H9 (cell line): ENCODE measurements at regions not wholly inside any gene's neighbourhood (a gene's known extent, or its start where the extent isn't known, plus 50 kb on each side); places are given as distances from the start of the nearest gene placed in this dataset.

Source experiments
- DNase-seq: peaks from one replicate; pipeline ENCODE4 v3.0.0-alpha.2; 2017
- H2AFZ ChIP-seq: one replicate; pipeline ENCODE4 v1.6.1; 2013; ENCODE audit warnings: mild to moderate bottlenecking, low read length, control low read depth, moderate library complexity
- H2AK5ac ChIP-seq: 2 replicates; pipeline ENCODE4 v1.6.1; 2013; ENCODE audit warnings: low read length, control low read depth, mixed read lengths; ENCODE audit not compliant: insufficient read length
- H2BK120ac ChIP-seq: one replicate; pipeline ENCODE4 v1.6.1; 2013; ENCODE audit warnings: low read depth, mild to moderate bottlenecking, low read length, control low read depth, inconsistent platforms; ENCODE audit not compliant: poor library complexity, severe bottlenecking
- H2BK12ac ChIP-seq: 2 replicates; pipeline ENCODE4 v1.6.1; 2013; ENCODE audit warnings: low read length, control low read depth, mixed read lengths, low read depth; ENCODE audit not compliant: insufficient read length
- H2BK15ac ChIP-seq: 2 replicates; pipeline ENCODE4 v1.6.1; 2013; ENCODE audit warnings: low read depth, low read length, control low read depth
- H2BK20ac ChIP-seq: one replicate; pipeline ENCODE4 v1.6.1; 2013; ENCODE audit warnings: low read depth, mild to moderate bottlenecking, low read length, control low read depth, inconsistent platforms; ENCODE audit not compliant: poor library complexity, severe bottlenecking
- H2BK5ac ChIP-seq: 2 replicates; pipeline ENCODE4 v1.6.1; 2013; ENCODE audit warnings: low read length, control low read depth, mixed read lengths; ENCODE audit not compliant: insufficient read length
- H3K14ac ChIP-seq: 2 replicates; pipeline ENCODE4 v1.6.1; 2013; ENCODE audit warnings: low read length, control low read depth; ENCODE audit not compliant: insufficient read depth
- H3K18ac ChIP-seq: 2 replicates; pipeline ENCODE4 v1.6.1; 2013; ENCODE audit warnings: low read depth, mild to moderate bottlenecking, mixed read lengths, low read length, control low read depth; ENCODE audit not compliant: insufficient read length
- H3K23ac ChIP-seq: 2 replicates; pipeline ENCODE4 v1.6.1; 2013; ENCODE audit warnings: low read length, control low read depth, mixed read lengths, low read depth; ENCODE audit not compliant: insufficient read length
- H3K23me2 ChIP-seq: 2 replicates; pipeline ENCODE4 v1.6.1; 2013; ENCODE audit warnings: low read depth, mild to moderate bottlenecking, mixed read lengths, low read length, control low read depth; ENCODE audit not compliant: insufficient read length, poor library complexity, severe bottlenecking
- H3K27ac ChIP-seq: 2 replicates; pipeline ENCODE4 v1.5.1; 2013; ENCODE audit warnings: low read length, control low read depth, mixed read lengths, low read depth; ENCODE audit not compliant: insufficient read length
- H3K27me3 ChIP-seq: 2 replicates; pipeline ENCODE4 v1.6.1; 2013; ENCODE audit warnings: low read length, control low read depth, inconsistent platforms; ENCODE audit not compliant: insufficient read depth
- H3K4ac ChIP-seq: 2 replicates; pipeline ENCODE4 v1.6.1; 2013; ENCODE audit warnings: low read depth, mild to moderate bottlenecking, control low read depth, inconsistent platforms, low read length, moderate library complexity
- H3K4me1 ChIP-seq: 2 replicates; pipeline ENCODE4 v1.6.1; 2013; ENCODE audit warnings: low read length, control low read depth, inconsistent platforms; ENCODE audit not compliant: insufficient read depth
- H3K4me2 ChIP-seq: 2 replicates; pipeline ENCODE4 v1.6.1; 2013; ENCODE audit warnings: low read length, control low read depth, mixed read lengths; ENCODE audit not compliant: insufficient read length, insufficient read depth
- H3K56ac ChIP-seq: 2 replicates; pipeline ENCODE4 v1.6.1; 2013; ENCODE audit warnings: low read depth, mild to moderate bottlenecking, mixed read lengths, low read length, control low read depth; ENCODE audit not compliant: insufficient read length
- H3K79me1 ChIP-seq: 2 replicates; pipeline ENCODE4 v1.6.1; 2013; ENCODE audit warnings: low read depth, mild to moderate bottlenecking, moderate library complexity, low read length, control low read depth, inconsistent platforms; ENCODE audit not compliant: insufficient read depth, poor library complexity, severe bottlenecking
- H3K79me2 ChIP-seq: 2 replicates; pipeline ENCODE4 v1.6.1; 2013; ENCODE audit warnings: low read length, control low read depth, inconsistent platforms; ENCODE audit not compliant: insufficient read depth
- H3K9ac ChIP-seq: 2 replicates; pipeline ENCODE4 v1.6.1; 2013; ENCODE audit warnings: low read length, control low read depth, mixed read lengths; ENCODE audit not compliant: insufficient read length; ENCODE audit errors: extremely low read depth
- H3K9me3 ChIP-seq: one replicate; pipeline ENCODE4 v1.6.1; 2013; ENCODE audit warnings: low read depth, low read length, inconsistent platforms; ENCODE audit not compliant: control insufficient read depth
- H3T11ph ChIP-seq: one replicate; pipeline ENCODE4 v1.6.1; 2013; ENCODE audit warnings: mild to moderate bottlenecking, low read length, control low read depth, inconsistent platforms
- H4K20me1 ChIP-seq: one replicate; pipeline ENCODE4 v1.6.1; 2013; ENCODE audit not compliant: control insufficient read depth, insufficient read length, insufficient read depth
- H4K5ac ChIP-seq: 2 replicates; pipeline ENCODE4 v1.6.1; 2013; ENCODE audit warnings: low read depth, mild to moderate bottlenecking, mixed read lengths, low read length, control low read depth; ENCODE audit not compliant: insufficient read length
- H4K8ac ChIP-seq: replicated peaks from 2 replicates; pipeline ENCODE4 v1.6.1; 2013; ENCODE audit warnings: low read length, control low read depth, mixed read lengths, low read depth; ENCODE audit not compliant: insufficient read length
- H4K91ac ChIP-seq: 2 replicates; pipeline ENCODE4 v1.6.1; 2013; ENCODE audit warnings: low read depth, mild to moderate bottlenecking, moderate library complexity, mixed read lengths, low read length, control low read depth; ENCODE audit not compliant: insufficient read length
- H3K27ac Mint-ChIP-seq, 3 experiments: 2 replicates in 2 of 3; 3 replicates in 1 of 3; pipeline ENCODE4 v1.8.0; 2020 to 2021; ENCODE audit warnings: mixed read lengths in 3 of 3, mild to moderate bottlenecking in 1 of 3, moderate library complexity in 1 of 3
- H3K27me3 Mint-ChIP-seq: 2 replicates; pipeline ENCODE4 v1.8.0; 2021; ENCODE audit warnings: low read depth, mild to moderate bottlenecking, moderate library complexity, mixed read lengths
- H3K36me3 Mint-ChIP-seq, 3 experiments: 2 replicates in 2 of 3; 3 replicates in 1 of 3; pipeline ENCODE4 v1.8.0; 2020 to 2021; ENCODE audit warnings: low read depth in 3 of 3, mixed read lengths in 3 of 3; ENCODE audit not compliant: insufficient read depth in 1 of 3
- H3K4me1 Mint-ChIP-seq, 2 experiments: 2 replicates each; pipeline ENCODE4 v1.8.0; 2020; ENCODE audit warnings: mixed read lengths in 2 of 2
- H3K4me3 Mint-ChIP-seq, 2 experiments: 2 replicates in 1 of 2; 3 replicates in 1 of 2; pipeline ENCODE4 v1.8.0; 2020 to 2021; ENCODE audit warnings: mild to moderate bottlenecking in 2 of 2, mixed read lengths in 2 of 2, moderate library complexity in 1 of 2
- H3K9me3 Mint-ChIP-seq, 2 experiments: 2 replicates in 1 of 2; 3 replicates in 1 of 2; pipeline ENCODE4 v1.8.0; 2020; ENCODE audit warnings: mild to moderate bottlenecking in 2 of 2, mixed read lengths in 2 of 2, moderate library complexity in 1 of 2
- CTCF ChIP-seq: fragments of 200-600 bp; sonication (generic); conservative IDR thresholded peaks from 3 replicates; pipeline ENCODE4 v1.8.0; 2021; ENCODE audit warnings: antibody characterized with exemption, mild to moderate bottlenecking
- WGBS: extraction: QIAGEN DNeasy Blood & Tissue Kit; methylation state at CpG from one replicate; pipeline ENCODE4 v1.1.7; 2013; ENCODE audit warnings: missing lambda C conversion rate, low lambda C conversion rate, mixed read lengths; ENCODE audit not compliant: insufficient read length; ENCODE audit errors: extremely low coverage; 5-methylcytosine and 5-hydroxymethylcytosine counted together

- Histone ChIP-seq H3K4me1 (no peaks in the 10 kb centered on the region), H2AFZ (no peak overlapping the region), H3K79me2 (no peaks in the 10 kb centered on the region), H3K9ac (no peak overlapping the region), H3K4me2 (no peak overlapping the region), H4K8ac (no peak overlapping the region), H3K79me1 (no peaks in the 10 kb centered on the region), H4K91ac (no peak overlapping the region), H2BK12ac (no peak overlapping the region), H2BK5ac (no peak overlapping the region), H3K18ac (no peak overlapping the region), H3K23ac (no peak overlapping the region), H4K20me1 (no peaks in the 10 kb centered on the region), H2BK20ac (no peak overlapping the region), H3K27ac (no peak overlapping the region), H4K5ac (no peak overlapping the region), H2BK15ac (no peak overlapping the region), H3K56ac (no peak overlapping the region), H3T11ph (no peak overlapping the region), H3K4ac (no peak overlapping the region), H3K9me3 (no peaks in the 10 kb centered on the region), H2AK5ac (no peak overlapping the region), H3K27me3 (no peaks in the 10 kb centered on the region), H3K14ac (no peak overlapping the region), H2BK120ac (no peak overlapping the region), H3K23me2 (no peaks in the 10 kb centered on the region)
- WGBS, result no CpG with 5 or more reads among the region's 3 CpGs
- TF ChIP-seq CTCF, result no peak
- no peaks in the 10 kb centered on the region for H3K36me3 Mint-ChIP-seq
- H3K9me3 Mint-ChIP-seq, result no peaks in the 10 kb centered on the region; a peak in 1 of 5 replicates
- no peak overlapping the region for H3K4me3 Mint-ChIP-seq
- H3K4me1 Mint-ChIP-seq, result peaks cover 0 to 3% of the 10 kb centered on the region in 2 experiments; a peak in 2 of 4 replicates
- no peak for DNase-seq
- peaks cover 1% of the 10 kb centered on the region; the same call in 1 of the 2 replicates for H3K27me3 Mint-ChIP-seq
- H3K27ac Mint-ChIP-seq, result no peak overlapping the region
Measured at GRCh38 chr12:94707036-94707435, 56.7 kb upstream of the TMCC3 start.
